ENCODE measurements at regions not wholly inside any gene's neighbourhood (a gene's known extent, or its start where the extent isn't known, plus 50 kb on each side); places are given as distances from the start of the nearest gene placed in this dataset.

DNA sequence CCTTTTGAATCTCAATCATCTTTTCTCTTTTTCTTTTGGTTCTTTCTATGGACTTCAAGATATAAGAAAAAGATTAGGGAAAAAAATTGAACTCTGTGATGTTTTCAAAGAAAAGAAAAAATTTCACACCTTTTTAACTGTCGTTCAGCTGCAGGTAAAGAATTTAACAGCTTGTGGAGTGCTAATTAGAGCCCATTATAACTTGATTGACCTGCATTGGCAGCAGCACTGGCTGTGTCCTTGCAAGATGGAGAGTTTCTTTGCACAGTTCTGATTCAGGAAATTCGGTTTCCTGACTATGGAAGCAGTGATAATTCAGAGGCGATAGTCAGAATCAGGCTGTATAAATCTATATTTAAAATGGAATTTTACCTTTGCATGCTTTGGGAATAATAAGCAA, 183.2 kb upstream of the DACH1 start:
- intact Hi-C loops (cut with DNase I) = no loop called here
- DNase-seq (no peak), ATAC-seq (no peak)
- Histone ChIP-seq H3K27me3 (ENCODE audit: insufficient read depth in 3 of 3, low read length in 2 of 3) (no peaks in the 10 kb centered on the region), H3K36me3 (ENCODE audit: insufficient read depth in 1 of 2, low read depth in 1 of 2) (no peaks in the 10 kb centered on the region), H3K4me3 (no peak overlapping the region), H3K27ac (no peak overlapping the region), H3K9me3 (no peaks in the 10 kb centered on the region), H3K4me1 (no peaks in the 10 kb centered on the region)
- 36 to 45% (median 38%) methylated on average over 3 of the region's 3 CpGs for WGBS, 3 donors
- TF ChIP-seq, protein P1, sequence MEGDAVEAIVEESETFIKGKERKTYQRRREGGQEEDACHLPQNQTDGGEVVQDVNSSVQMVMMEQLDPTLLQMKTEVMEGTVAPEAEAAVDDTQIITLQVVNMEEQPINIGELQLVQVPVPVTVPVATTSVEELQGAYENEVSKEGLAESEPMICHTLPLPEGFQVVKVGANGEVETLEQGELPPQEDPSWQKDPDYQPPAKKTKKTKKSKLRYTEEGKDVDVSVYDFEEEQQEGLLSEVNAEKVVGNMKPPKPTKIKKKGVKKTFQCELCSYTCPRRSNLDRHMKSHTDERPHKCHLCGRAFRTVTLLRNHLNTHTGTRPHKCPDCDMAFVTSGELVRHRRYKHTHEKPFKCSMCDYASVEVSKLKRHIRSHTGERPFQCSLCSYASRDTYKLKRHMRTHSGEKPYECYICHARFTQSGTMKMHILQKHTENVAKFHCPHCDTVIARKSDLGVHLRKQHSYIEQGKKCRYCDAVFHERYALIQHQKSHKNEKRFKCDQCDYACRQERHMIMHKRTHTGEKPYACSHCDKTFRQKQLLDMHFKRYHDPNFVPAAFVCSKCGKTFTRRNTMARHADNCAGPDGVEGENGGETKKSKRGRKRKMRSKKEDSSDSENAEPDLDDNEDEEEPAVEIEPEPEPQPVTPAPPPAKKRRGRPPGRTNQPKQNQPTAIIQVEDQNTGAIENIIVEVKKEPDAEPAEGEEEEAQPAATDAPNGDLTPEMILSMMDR (IDR thresholded peaks at IDR 0.05) = no peak

DNA sequence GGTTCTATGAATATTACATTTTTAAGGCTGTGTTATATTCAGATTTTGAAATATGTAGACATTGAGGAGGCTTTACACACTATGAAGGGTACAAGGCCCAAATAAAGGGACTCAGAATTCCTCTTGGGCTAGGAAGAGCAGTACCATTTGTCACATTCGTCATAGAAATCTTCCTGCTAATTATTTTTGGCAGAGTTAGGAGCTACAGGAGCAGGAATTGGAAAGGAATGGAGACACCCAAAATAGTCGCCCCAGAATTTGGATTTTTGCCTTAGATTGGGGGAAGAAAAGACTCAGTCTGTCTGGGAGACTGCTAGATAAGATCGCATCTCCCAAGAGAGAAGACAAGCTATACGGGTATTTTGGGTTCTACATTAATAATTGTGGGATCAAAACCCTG, 176.4 kb upstream of the DACH1 start:
- Histone ChIP-seq H3K27ac (no peak overlapping the region), H3K4me3 (no peak overlapping the region), H3K27me3 (ENCODE audit: insufficient read depth in 3 of 3, low read length in 2 of 3) (no peaks in the 10 kb centered on the region), H3K36me3 (ENCODE audit: insufficient read depth in 1 of 2, low read depth in 1 of 2) (no peaks in the 10 kb centered on the region), H3K9me3 (no peaks in the 10 kb centered on the region), H3K4me1 (no peaks in the 10 kb centered on the region)
- DNase-seq (no peak), ATAC-seq (no peak)
- WGBS, 3 donors = 72 to 83% (median 80%) methylated on average over 4 of the region's 4 CpGs
- TF ChIP-seq, protein P1 (IDR thresholded peaks at IDR 0.05) = no peak
- intact Hi-C loops (cut with DNase I) = no loop called here

DNA sequence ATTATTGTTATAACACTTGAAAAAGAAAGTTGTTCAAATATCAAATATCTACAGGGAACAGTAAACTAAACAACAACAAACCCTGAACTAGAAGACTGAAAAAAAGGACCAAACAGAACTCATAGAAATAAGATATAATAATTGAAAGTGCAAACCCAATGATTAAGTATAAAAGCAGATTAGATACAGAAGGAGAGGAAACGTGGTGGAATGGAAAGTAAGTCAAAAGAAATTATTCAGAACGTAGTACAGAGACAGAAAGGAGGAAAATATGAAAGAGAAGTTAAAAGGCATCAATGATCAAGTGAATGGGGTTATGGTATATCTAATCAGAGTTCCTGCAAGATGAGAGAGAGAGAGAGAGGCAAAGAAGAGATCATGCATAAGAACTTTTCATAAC, 174.2 kb upstream of the DACH1 start:
- H3K36me3 ChIP-seq (ENCODE audit: insufficient read depth in 1 of 2, low read depth in 1 of 2) = no peaks in the 10 kb centered on the region
- no peaks in the 10 kb centered on the region for H3K9me3 ChIP-seq
- WGBS, 3 donors = 49 to 54% (median 54%) methylated on average over 2 of the region's 2 CpGs
- no peak overlapping the region for H3K27ac ChIP-seq
- DNase-seq (no peak), ATAC-seq (no peak)
- intact Hi-C loops (cut with DNase I) = no loop called here
- H3K27me3 ChIP-seq (ENCODE audit: insufficient read depth in 3 of 3, low read length in 2 of 3) = no peaks in the 10 kb centered on the region
- H3K4me3 ChIP-seq = no peak overlapping the region
- H3K4me1 ChIP-seq = no peaks in the 10 kb centered on the region
- TF ChIP-seq, protein P1 (IDR thresholded peaks at IDR 0.05) = no peak

DNA sequence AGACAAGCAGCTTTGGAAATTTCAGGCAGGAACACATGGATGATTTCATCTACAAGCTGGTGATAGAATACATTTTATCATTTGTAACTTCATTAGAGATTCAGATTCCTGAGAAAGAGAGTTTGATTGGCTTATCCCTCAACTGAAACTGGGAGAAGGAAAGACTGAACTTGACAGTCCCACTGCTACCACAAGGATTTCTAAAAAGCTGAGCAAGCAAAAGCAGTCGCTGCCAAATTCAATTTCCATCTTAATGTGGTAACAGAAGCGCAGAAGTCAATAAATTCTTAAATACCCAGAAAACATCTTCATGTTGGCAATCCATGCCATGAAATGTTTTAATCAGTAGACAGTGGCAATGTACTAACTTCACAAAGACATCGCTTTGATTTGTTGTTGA, 172.1 kb upstream of the DACH1 start:
- Histone ChIP-seq H3K27me3 (ENCODE audit: insufficient read depth in 3 of 3, low read length in 2 of 3) (no peaks in the 10 kb centered on the region), H3K9me3 (no peaks in the 10 kb centered on the region), H3K27ac (no peak overlapping the region), H3K4me1 (no peaks in the 10 kb centered on the region), H3K36me3 (ENCODE audit: insufficient read depth in 1 of 2, low read depth in 1 of 2) (no peaks in the 10 kb centered on the region), H3K4me3 (no peak overlapping the region)
- TF ChIP-seq, protein P1 (IDR thresholded peaks at IDR 0.05) = no peak
- no peak for ATAC-seq
- DNase-seq = no peak
- 85 to 91% (median 90%) methylated on average over 3 of the region's 3 CpGs for WGBS, 3 donors
- intact Hi-C loops (cut with DNase I) = no loop called here

DNA sequence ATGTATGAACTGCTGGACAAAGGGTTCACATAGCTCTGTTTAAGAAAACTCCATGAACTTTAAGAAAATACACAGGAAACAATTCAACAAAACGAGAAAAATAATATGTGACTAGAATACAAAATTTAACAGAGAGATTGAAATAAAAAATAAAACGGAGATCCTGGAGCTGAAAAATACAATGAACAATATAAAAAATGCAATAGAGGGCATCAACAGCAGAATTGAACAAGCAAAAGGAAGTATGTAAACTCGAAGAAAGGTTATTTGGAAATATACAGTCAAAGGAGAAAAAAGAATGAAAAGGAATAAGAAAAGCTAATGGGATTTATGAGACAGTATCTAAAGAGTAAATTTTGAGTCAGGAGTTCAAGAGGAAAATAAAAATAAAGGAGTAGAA, 163.0 kb upstream of the DACH1 start:
- ATAC-seq = no peak
- 82 to 88% (median 84%) methylated on average over 3 of the region's 3 CpGs for WGBS, 3 donors
- no peaks in the 10 kb centered on the region for H3K27me3 ChIP-seq (ENCODE audit: insufficient read depth in 3 of 3, low read length in 2 of 3)

More for the DNA sequence above, 163.0 kb upstream of the DACH1 start:
- TF ChIP-seq, protein P1 (IDR thresholded peaks at IDR 0.05) = no peak
- DNase-seq = no peak
- intact Hi-C loops (cut with DNase I) = no loop called here
- peaks cover 9% of the 10 kb centered on the region for H3K9me3 ChIP-seq
- H3K36me3 ChIP-seq (ENCODE audit: insufficient read depth in 1 of 2, low read depth in 1 of 2) = no peaks in the 10 kb centered on the region
- no peaks in the 10 kb centered on the region for H3K4me1 ChIP-seq
- no peak overlapping the region for H3K4me3 ChIP-seq
- no peak overlapping the region for H3K27ac ChIP-seq

Measured in psoas muscle (tissue), 7 donors.